CD4-positive, alpha-beta T cell (primary cell): ENCODE measurements at regions not wholly inside any gene's neighbourhood (a gene's known extent, or its start where the extent isn't known, plus 50 kb on each side); places are given as distances from the start of the nearest gene placed in this dataset.
"Not testable (repeated sequence)": the region's sequence is repeated elsewhere in the genome, so short reads cannot be mapped to it uniquely, and the experiment has no call there.

Experiments used
- ATAC-seq: fragments of 200-7000 bp; cut with Tn5 transposase; one replicate; pipeline ENCODE4 v1.10.0; 2022; ENCODE audit warnings: mild to moderate bottlenecking; ENCODE audit not compliant: poor library complexity
- CTCF ChIA-PET: fragments of 350-600 bp; sonication (Branson Sonifier 250); formaldehyde crosslinking; loops from one replicate; lab custom pipeline; 2021; ENCODE audit warnings: antibody characterized with exemption, inconsistent platforms; lab: Charles Lee
- POLR2A ChIA-PET: fragments of 350-600 bp; sonication (Branson Sonifier 250); formaldehyde crosslinking; loops from one replicate; lab custom pipeline; 2021; ENCODE audit warnings: antibody characterized with exemption, inconsistent platforms; lab: Charles Lee
- DNase-seq, 14 experiments: peaks; one replicate each; pipeline ENCODE4 v3.0.0-alpha.2; 2013 to 2020; ENCODE audit warnings: mixed read lengths in 2 of 14
- H3K27ac ChIP-seq, 2 donors: one replicate each; pipeline versions ENCODE4 v1.5.1 to v1.7.0; 2013; ENCODE audit warnings: low read length in 2 of 2, low read depth in 1 of 2, mild to moderate bottlenecking in 1 of 2
- H3K27me3 ChIP-seq, 2 experiments: 1 replicate in 1 of 2; 2 replicates in 1 of 2; pipeline versions ENCODE4 v1.6.1 to v1.7.0; 2013; ENCODE audit warnings: low read length in 2 of 2, control low read depth in 1 of 2, mild to moderate bottlenecking in 1 of 2, moderate library complexity in 1 of 2; ENCODE audit not compliant: insufficient read depth in 2 of 2, control insufficient read depth in 1 of 2
- H3K36me3 ChIP-seq: one replicate; pipeline ENCODE4 v1.6.1; 2013; ENCODE audit warnings: low read length, control low read depth; ENCODE audit not compliant: insufficient read depth
- H3K4me1 ChIP-seq: one replicate; pipeline ENCODE4 v1.6.1; 2013; ENCODE audit warnings: low read length, control low read depth; ENCODE audit not compliant: insufficient read depth
- H3K4me3 ChIP-seq: one replicate; pipeline ENCODE4 v1.5.1; 2013; ENCODE audit warnings: mild to moderate bottlenecking, low read length, moderate library complexity
- H3K9me3 ChIP-seq, 2 experiments: 1 replicate in 1 of 2; 2 replicates in 1 of 2; pipeline versions ENCODE4 v1.6.1 to v1.7.0; 2013; ENCODE audit warnings: low read length in 2 of 2, mild to moderate bottlenecking in 2 of 2, control low read depth in 1 of 2, moderate library complexity in 1 of 2; ENCODE audit not compliant: control insufficient read depth in 1 of 2, insufficient read depth in 1 of 2
- H3K27ac Mint-ChIP-seq: one replicate; pipeline ENCODE4 v1.8.0; 2020; ENCODE audit warnings: mixed read lengths
- H3K27me3 Mint-ChIP-seq: one replicate; pipeline ENCODE4 v1.8.0; 2021; ENCODE audit warnings: mixed read lengths
- H3K36me3 Mint-ChIP-seq: one replicate; pipeline ENCODE4 v1.8.0; 2021; ENCODE audit warnings: low read depth, mixed read lengths
- H3K4me1 Mint-ChIP-seq: one replicate; pipeline ENCODE4 v1.8.0; 2021; ENCODE audit warnings: low read depth, mixed read lengths
- H3K4me3 Mint-ChIP-seq: one replicate; pipeline ENCODE4 v1.8.0; 2020; ENCODE audit warnings: mild to moderate bottlenecking, mixed read lengths
- H3K9me3 Mint-ChIP-seq: one replicate; pipeline ENCODE4 v1.8.0; 2020; ENCODE audit warnings: mixed read lengths
- intact Hi-C, 2 experiments: fragments of 100-400 bp; cut with DNase I in 1 of 2; cut with micrococcal nuclease in 1 of 2; formaldehyde crosslinking; loops; one replicate each; pipeline versions ENCODE4 v1.15.1 to v1.9.0; 2023 to 2025; cut with DNase I, micrococcal nuclease
- TF ChIP-seq, protein P1 (sequence below): fragments of 200-600 bp; IDR thresholded peaks from one replicate; pipeline ENCODE4 v1.8.0; 2022; ENCODE audit warnings: antibody characterized with exemption, mild to moderate bottlenecking

DNA sequence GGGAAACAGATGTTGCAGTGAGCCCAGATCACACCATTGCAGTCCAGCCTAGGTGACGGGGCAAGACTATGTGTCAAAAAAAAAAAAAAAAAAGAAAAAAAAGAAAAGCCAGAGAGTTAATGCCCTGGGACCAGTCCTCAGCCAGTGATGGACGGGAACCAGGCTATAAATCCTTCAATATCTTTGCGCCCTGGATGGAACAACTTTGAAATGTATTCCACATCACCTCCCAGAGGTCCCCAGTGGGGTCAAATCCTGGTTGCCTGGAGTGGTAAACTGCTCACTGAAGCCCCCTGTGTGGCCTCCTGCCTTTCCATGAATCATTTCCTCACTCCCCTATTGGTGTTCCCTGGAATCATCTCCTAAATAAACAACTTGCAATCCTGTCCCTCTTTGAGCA is 166.9 kb downstream of the DEFB131A start:
- ATAC-seq = no peak

DNA sequence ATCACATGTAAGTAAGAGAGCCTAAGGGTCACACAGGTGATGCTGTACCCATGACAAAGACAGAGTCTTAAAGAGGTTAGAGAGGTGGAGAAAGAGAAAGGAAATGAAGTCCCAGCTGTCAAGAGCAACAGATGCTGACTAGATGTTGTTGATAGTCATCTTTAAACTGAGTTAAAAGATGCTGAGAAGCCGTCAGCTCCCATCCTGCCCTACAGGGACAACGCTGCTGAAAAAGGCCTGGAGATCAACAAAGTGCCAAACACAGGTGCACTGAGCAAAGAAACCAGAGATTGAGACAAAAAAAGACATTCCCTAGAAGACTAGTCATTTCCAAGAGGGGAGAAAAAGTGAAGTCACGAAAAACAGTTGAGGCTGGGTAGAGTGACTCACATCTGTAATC is 145.0 kb upstream of the DRD5 start:
- ATAC-seq, H3K27me3 Mint-ChIP-seq, H3K9me3 Mint-ChIP-seq, CTCF ChIA-PET, H3K36me3 Mint-ChIP-seq, H3K27me3 ChIP-seq, DNase-seq, intact Hi-C loops, H3K27ac Mint-ChIP-seq, H3K36me3 ChIP-seq, H3K4me3 Mint-ChIP-seq, H3K4me3 ChIP-seq, H3K9me3 ChIP-seq, H3K27ac ChIP-seq, H3K4me1 ChIP-seq, H3K4me1 Mint-ChIP-seq, POLR2A ChIA-PET: not testable (repeated sequence)

More for the DNA sequence above, 166.9 kb downstream of the DEFB131A start:
- ChIA-PET POLR2A (no interaction called here), CTCF (no interaction called here)
- no peaks in the 10 kb centered on the region for H3K36me3 Mint-ChIP-seq
- no peak overlapping the region for H3K4me3 Mint-ChIP-seq
- H3K27ac Mint-ChIP-seq = no peak overlapping the region
- Histone ChIP-seq H3K9me3 (no peaks in the 10 kb centered on the region), H3K36me3 (no peaks in the 10 kb centered on the region), H3K4me3 (no peak overlapping the region), H3K27ac (no peak overlapping the region), H3K4me1 (peaks cover 4% of the 10 kb centered on the region), H3K27me3 (no peaks in the 10 kb centered on the region)
- no peaks in the 10 kb centered on the region for H3K27me3 Mint-ChIP-seq
- DNase-seq = no peak
- intact Hi-C loops = no loop called here
- H3K4me1 Mint-ChIP-seq = peaks cover 4% of the 10 kb centered on the region
- H3K9me3 Mint-ChIP-seq = no peaks in the 10 kb centered on the region
- TF ChIP-seq, protein P1, sequence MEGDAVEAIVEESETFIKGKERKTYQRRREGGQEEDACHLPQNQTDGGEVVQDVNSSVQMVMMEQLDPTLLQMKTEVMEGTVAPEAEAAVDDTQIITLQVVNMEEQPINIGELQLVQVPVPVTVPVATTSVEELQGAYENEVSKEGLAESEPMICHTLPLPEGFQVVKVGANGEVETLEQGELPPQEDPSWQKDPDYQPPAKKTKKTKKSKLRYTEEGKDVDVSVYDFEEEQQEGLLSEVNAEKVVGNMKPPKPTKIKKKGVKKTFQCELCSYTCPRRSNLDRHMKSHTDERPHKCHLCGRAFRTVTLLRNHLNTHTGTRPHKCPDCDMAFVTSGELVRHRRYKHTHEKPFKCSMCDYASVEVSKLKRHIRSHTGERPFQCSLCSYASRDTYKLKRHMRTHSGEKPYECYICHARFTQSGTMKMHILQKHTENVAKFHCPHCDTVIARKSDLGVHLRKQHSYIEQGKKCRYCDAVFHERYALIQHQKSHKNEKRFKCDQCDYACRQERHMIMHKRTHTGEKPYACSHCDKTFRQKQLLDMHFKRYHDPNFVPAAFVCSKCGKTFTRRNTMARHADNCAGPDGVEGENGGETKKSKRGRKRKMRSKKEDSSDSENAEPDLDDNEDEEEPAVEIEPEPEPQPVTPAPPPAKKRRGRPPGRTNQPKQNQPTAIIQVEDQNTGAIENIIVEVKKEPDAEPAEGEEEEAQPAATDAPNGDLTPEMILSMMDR = no peak

DNA sequence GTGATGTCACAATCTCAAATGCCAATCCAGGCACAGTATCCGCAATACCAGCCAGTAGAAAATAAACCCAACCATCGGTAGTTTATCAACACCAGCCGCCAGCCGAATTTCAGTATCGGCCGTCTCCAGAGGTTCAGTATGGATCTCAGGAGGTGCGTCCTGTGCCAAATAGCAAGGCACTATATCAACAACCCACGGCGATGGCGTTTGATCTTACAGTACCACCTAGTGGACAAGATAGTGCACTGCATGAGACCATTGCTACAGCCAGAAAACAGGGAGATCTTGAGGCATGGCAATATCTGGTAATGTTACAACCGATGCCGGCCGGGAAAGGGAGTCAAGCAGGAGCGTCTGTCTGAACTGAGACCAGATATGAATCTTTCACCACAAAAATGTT is 121.8 kb upstream of the DRD5 start:
- H3K27ac Mint-ChIP-seq, H3K4me3 Mint-ChIP-seq, H3K9me3 Mint-ChIP-seq, H3K9me3 ChIP-seq, ATAC-seq, H3K4me1 Mint-ChIP-seq, intact Hi-C loops, H3K27ac ChIP-seq, H3K4me1 ChIP-seq, H3K36me3 Mint-ChIP-seq, H3K4me3 ChIP-seq, H3K27me3 ChIP-seq, H3K36me3 ChIP-seq, H3K27me3 Mint-ChIP-seq, POLR2A ChIA-PET: not testable (repeated sequence)
- peak in 7 of 14 experiments; percentile 2 to 27 (median 8) for DNase-seq
- CTCF ChIA-PET = interaction anchor here (1.3 kb wide), 1 partner anchor 127 kb away, joined by 5 read pairs; no protein-coding TSS in a partner anchor
- TF ChIP-seq, protein P1 = peak; percentile 64

GRCh38 chr4:9660955-9661354 is 120.5 kb upstream of the DRD5 start:
- intact Hi-C loops = loop anchor here in 1 of 2 experiments (1.0 kb wide), 1 partner anchor 131 kb away; no protein-coding TSS in a partner anchor

GRCh38 chr4:9670725-9671124 is 110.7 kb upstream of the DRD5 start:
- POLR2A ChIA-PET, H3K4me1 Mint-ChIP-seq, H3K36me3 Mint-ChIP-seq, H3K27me3 ChIP-seq, ATAC-seq, H3K4me1 ChIP-seq, intact Hi-C loops, H3K27ac ChIP-seq, H3K4me3 Mint-ChIP-seq, H3K4me3 ChIP-seq, H3K27ac Mint-ChIP-seq, H3K27me3 Mint-ChIP-seq, H3K9me3 Mint-ChIP-seq, DNase-seq, H3K36me3 ChIP-seq, H3K9me3 ChIP-seq: not testable (repeated sequence)
- CTCF ChIA-PET = interaction anchor here (0.6 kb wide), 1 partner anchor 351 kb away, joined by 3 read pairs; the partner anchor contains the start of gene SLC2A9

More at GRCh38 chr4:9660955-9661354, 120.5 kb upstream of the DRD5 start:
- H3K27me3 Mint-ChIP-seq, H3K4me1 ChIP-seq, H3K27ac ChIP-seq, H3K4me3 Mint-ChIP-seq, H3K9me3 Mint-ChIP-seq, ATAC-seq, H3K27ac Mint-ChIP-seq, H3K4me1 Mint-ChIP-seq, H3K27me3 ChIP-seq, DNase-seq, H3K9me3 ChIP-seq, POLR2A ChIA-PET, H3K4me3 ChIP-seq, H3K36me3 ChIP-seq, H3K36me3 Mint-ChIP-seq: not testable (repeated sequence)
- CTCF ChIA-PET = interaction anchor here (1.4 kb wide), 1 partner anchor 129 kb away, joined by 4 read pairs; no protein-coding TSS in a partner anchor

GRCh38 chr4:9677357-9677756 is 104.1 kb upstream of the DRD5 start:
- CTCF ChIA-PET, H3K4me1 Mint-ChIP-seq, H3K36me3 Mint-ChIP-seq, H3K9me3 Mint-ChIP-seq, POLR2A ChIA-PET, H3K27me3 ChIP-seq, H3K27ac ChIP-seq, H3K9me3 ChIP-seq, intact Hi-C loops, H3K4me1 ChIP-seq, H3K27ac Mint-ChIP-seq, H3K4me3 Mint-ChIP-seq, DNase-seq, H3K27me3 Mint-ChIP-seq, H3K4me3 ChIP-seq, ATAC-seq, H3K36me3 ChIP-seq: not testable (repeated sequence)
